ENCODE measurements at regions not wholly inside any gene's neighbourhood (a gene's known extent, or its start where the extent isn't known, plus 50 kb on each side); places are given as distances from the start of the nearest gene placed in this dataset.

- Mint-ChIP-seq H3K4me1 (no peaks in the 10 kb centered on the region), H3K27me3 (no peaks in the 10 kb centered on the region), H3K9me3 (no peaks in the 10 kb centered on the region), H3K36me3 (no peaks in the 10 kb centered on the region), H3K27ac (no peak overlapping the region), H3K4me3 (no peak overlapping the region)
- no peak for DNase-seq (ENCODE audit: low spot score in 2 of 2)
- ATAC-seq (ENCODE audit: low read depth), result no peak
Observed at GRCh38 chr6:120615238-120615637, 719.0 kb downstream of the TBC1D32 start.

GRCh38 chr6:120614723-120615122 is 719.6 kb downstream of the TBC1D32 start:
- Mint-ChIP-seq H3K4me1 (no peaks in the 10 kb centered on the region), H3K9me3 (no peaks in the 10 kb centered on the region), H3K27me3 (no peaks in the 10 kb centered on the region), H3K4me3 (no peak overlapping the region), H3K27ac (no peak overlapping the region), H3K36me3 (no peaks in the 10 kb centered on the region)
- ATAC-seq (ENCODE audit: low read depth) (no peak), DNase-seq (ENCODE audit: low spot score in 2 of 2) (no peak)

- no peak for DNase-seq (ENCODE audit: low spot score in 2 of 2)
- Mint-ChIP-seq H3K27ac (no peak overlapping the region), H3K4me3 (no peak overlapping the region), H3K27me3 (no peaks in the 10 kb centered on the region), H3K9me3 (no peaks in the 10 kb centered on the region), H3K4me1 (no peaks in the 10 kb centered on the region), H3K36me3 (no peaks in the 10 kb centered on the region)
- ATAC-seq (ENCODE audit: low read depth), result no peak
Observed at GRCh38 chr6:120608826-120609225, 725.5 kb downstream of the TBC1D32 start.

GRCh38 chr6:120606743-120607142 is 727.5 kb downstream of the TBC1D32 start:
- DNase-seq (ENCODE audit: low spot score in 2 of 2) (no peak), ATAC-seq (ENCODE audit: low read depth) (no peak)
- H3K4me3 Mint-ChIP-seq, result no peak overlapping the region
- no peaks in the 10 kb centered on the region for H3K4me1 Mint-ChIP-seq
- no peaks in the 10 kb centered on the region for H3K9me3 Mint-ChIP-seq
- H3K27ac Mint-ChIP-seq, result no peak overlapping the region
- H3K36me3 Mint-ChIP-seq, result no peaks in the 10 kb centered on the region
- no peaks in the 10 kb centered on the region for H3K27me3 Mint-ChIP-seq

- Mint-ChIP-seq H3K4me3 (no peak overlapping the region), H3K27ac (no peak overlapping the region), H3K27me3 (no peaks in the 10 kb centered on the region), H3K4me1 (no peaks in the 10 kb centered on the region), H3K9me3 (no peaks in the 10 kb centered on the region), H3K36me3 (no peaks in the 10 kb centered on the region)
- ATAC-seq (ENCODE audit: low read depth) (no peak), DNase-seq (ENCODE audit: low spot score in 2 of 2) (no peak)
Observed at GRCh38 chr6:120604510-120604909, 729.8 kb downstream of the TBC1D32 start.

GRCh38 chr6:120590611-120591010 is 743.7 kb downstream of the TBC1D32 start:
- Mint-ChIP-seq H3K27me3 (no peaks in the 10 kb centered on the region), H3K4me1 (no peaks in the 10 kb centered on the region), H3K4me3 (no peak overlapping the region), H3K9me3 (no peaks in the 10 kb centered on the region), H3K27ac (no peak overlapping the region), H3K36me3 (no peaks in the 10 kb centered on the region)
- ATAC-seq (ENCODE audit: low read depth) (no peak), DNase-seq (ENCODE audit: low spot score in 2 of 2) (no peak)

- Mint-ChIP-seq H3K36me3 (no peaks in the 10 kb centered on the region), H3K4me3 (no peak overlapping the region), H3K4me1 (no peaks in the 10 kb centered on the region), H3K9me3 (no peaks in the 10 kb centered on the region), H3K27ac (no peak overlapping the region), H3K27me3 (no peaks in the 10 kb centered on the region)
- no peak for ATAC-seq (ENCODE audit: low read depth)
- no peak for DNase-seq (ENCODE audit: low spot score in 2 of 2)
Observed at GRCh38 chr6:120588424-120588823, 745.9 kb downstream of the TBC1D32 start.

- Mint-ChIP-seq H3K4me3 (no peak overlapping the region), H3K27ac (no peak overlapping the region), H3K36me3 (no peaks in the 10 kb centered on the region), H3K9me3 (peaks cover 5% of the 10 kb centered on the region), H3K4me1 (no peaks in the 10 kb centered on the region), H3K27me3 (no peaks in the 10 kb centered on the region)
- DNase-seq (ENCODE audit: low spot score in 2 of 2), result no peak
- ATAC-seq (ENCODE audit: low read depth), result no peak
Observed at GRCh38 chr6:120587381-120587780, 746.9 kb downstream of the TBC1D32 start.

- H3K27ac Mint-ChIP-seq, result no peak overlapping the region
- no peak for ATAC-seq (ENCODE audit: low read depth)
- no peak overlapping the region for H3K4me3 Mint-ChIP-seq
- H3K9me3 Mint-ChIP-seq, result peaks cover 5% of the 10 kb centered on the region
- H3K36me3 Mint-ChIP-seq, result no peaks in the 10 kb centered on the region
- H3K4me1 Mint-ChIP-seq, result no peaks in the 10 kb centered on the region
- DNase-seq (ENCODE audit: low spot score in 2 of 2), result no peak
- H3K27me3 Mint-ChIP-seq, result no peaks in the 10 kb centered on the region
Observed at GRCh38 chr6:120584111-120584760, 750.0 kb downstream of the TBC1D32 start.

- Mint-ChIP-seq H3K4me3 (no peak overlapping the region), H3K4me1 (no peaks in the 10 kb centered on the region), H3K9me3 (no peaks in the 10 kb centered on the region), H3K36me3 (no peaks in the 10 kb centered on the region), H3K27ac (no peak overlapping the region), H3K27me3 (no peaks in the 10 kb centered on the region)
- no peak for ATAC-seq (ENCODE audit: low read depth)
- no peak for DNase-seq (ENCODE audit: low spot score in 2 of 2)
Observed at GRCh38 chr6:120576061-120576460, 758.2 kb downstream of the TBC1D32 start.

GRCh38 chr6:120569714-120570113 is 764.6 kb downstream of the TBC1D32 start:
- H3K9me3 Mint-ChIP-seq, result peaks cover 2% of the 10 kb centered on the region
- no peak for ATAC-seq (ENCODE audit: low read depth)
- no peak overlapping the region for H3K27ac Mint-ChIP-seq
- H3K4me1 Mint-ChIP-seq, result no peaks in the 10 kb centered on the region
- H3K36me3 Mint-ChIP-seq, result no peaks in the 10 kb centered on the region
- no peak for DNase-seq (ENCODE audit: low spot score in 2 of 2)
- no peaks in the 10 kb centered on the region for H3K27me3 Mint-ChIP-seq
- H3K4me3 Mint-ChIP-seq, result no peak overlapping the region

GRCh38 chr6:120564779-120565178 is 769.5 kb downstream of the TBC1D32 start:
- no peak for DNase-seq (ENCODE audit: low spot score in 2 of 2)
- no peaks in the 10 kb centered on the region for H3K27me3 Mint-ChIP-seq

GRCh38 chr6:120558294-120558693 is 776.0 kb downstream of the TBC1D32 start:
- Mint-ChIP-seq H3K9me3 (no peaks in the 10 kb centered on the region), H3K27me3 (no peaks in the 10 kb centered on the region), H3K4me1 (no peaks in the 10 kb centered on the region), H3K36me3 (no peaks in the 10 kb centered on the region), H3K27ac (no peak overlapping the region), H3K4me3 (no peak overlapping the region)
- ATAC-seq (ENCODE audit: low read depth) (no peak), DNase-seq (ENCODE audit: low spot score in 2 of 2) (no peak)

More at GRCh38 chr6:120564779-120565178, 769.5 kb downstream of the TBC1D32 start:
- peaks cover 2% of the 10 kb centered on the region for H3K9me3 Mint-ChIP-seq
- H3K27ac Mint-ChIP-seq, result no peak overlapping the region
- no peaks in the 10 kb centered on the region for H3K36me3 Mint-ChIP-seq
- no peak for ATAC-seq (ENCODE audit: low read depth)
- no peaks in the 10 kb centered on the region for H3K4me1 Mint-ChIP-seq
- no peak overlapping the region for H3K4me3 Mint-ChIP-seq

GRCh38 chr6:120557554-120557953 is 776.7 kb downstream of the TBC1D32 start:
- Mint-ChIP-seq H3K9me3 (no peaks in the 10 kb centered on the region), H3K27ac (no peak overlapping the region), H3K4me3 (no peak overlapping the region), H3K27me3 (no peaks in the 10 kb centered on the region), H3K36me3 (no peaks in the 10 kb centered on the region), H3K4me1 (no peaks in the 10 kb centered on the region)
- DNase-seq (ENCODE audit: low spot score in 2 of 2) (no peak), ATAC-seq (ENCODE audit: low read depth) (no peak)

GRCh38 chr6:120556491-120556890 is 777.8 kb downstream of the TBC1D32 start:
- Mint-ChIP-seq H3K9me3 (no peaks in the 10 kb centered on the region), H3K27ac (no peak overlapping the region), H3K27me3 (no peaks in the 10 kb centered on the region), H3K4me1 (no peaks in the 10 kb centered on the region), H3K36me3 (no peaks in the 10 kb centered on the region), H3K4me3 (no peak overlapping the region)
- ATAC-seq (ENCODE audit: low read depth) (no peak), DNase-seq (ENCODE audit: low spot score in 2 of 2) (no peak)

Measured in memory B cell (primary cell).